ENCODE measurements at regions not wholly inside any gene's neighbourhood (a gene's known extent, or its start where the extent isn't known, plus 50 kb on each side); places are given as distances from the start of the nearest gene placed in this dataset.

DNA sequence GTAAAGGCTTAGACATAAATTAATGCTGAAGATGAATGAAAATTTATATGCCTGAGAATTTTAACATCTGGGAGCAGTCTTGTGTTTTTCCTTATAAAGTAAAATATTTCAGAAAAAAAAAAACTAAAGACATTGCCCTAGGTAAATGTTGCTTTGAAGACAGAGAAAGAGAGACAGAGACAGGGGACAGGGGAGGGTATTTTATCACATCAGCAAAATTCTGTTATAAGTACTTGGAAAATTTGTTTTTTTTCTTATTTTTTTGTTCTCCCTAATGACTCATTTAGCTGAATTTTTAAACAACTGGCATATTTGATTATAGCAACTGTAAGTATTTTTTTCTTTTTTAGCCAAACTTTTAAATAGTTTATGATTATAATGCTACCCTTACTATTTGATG is 1540.6 kb upstream of the GBE1 start:
- Histone ChIP-seq H3K27ac (no peak overlapping the region), H3K36me3 (no peaks in the 10 kb centered on the region), H3K27me3 (no peaks in the 10 kb centered on the region), H3K4me3 (no peak overlapping the region), H3K9me3 (no peaks in the 10 kb centered on the region), H3K4me1 (no peaks in the 10 kb centered on the region)
- TF ChIP-seq, protein P1, sequence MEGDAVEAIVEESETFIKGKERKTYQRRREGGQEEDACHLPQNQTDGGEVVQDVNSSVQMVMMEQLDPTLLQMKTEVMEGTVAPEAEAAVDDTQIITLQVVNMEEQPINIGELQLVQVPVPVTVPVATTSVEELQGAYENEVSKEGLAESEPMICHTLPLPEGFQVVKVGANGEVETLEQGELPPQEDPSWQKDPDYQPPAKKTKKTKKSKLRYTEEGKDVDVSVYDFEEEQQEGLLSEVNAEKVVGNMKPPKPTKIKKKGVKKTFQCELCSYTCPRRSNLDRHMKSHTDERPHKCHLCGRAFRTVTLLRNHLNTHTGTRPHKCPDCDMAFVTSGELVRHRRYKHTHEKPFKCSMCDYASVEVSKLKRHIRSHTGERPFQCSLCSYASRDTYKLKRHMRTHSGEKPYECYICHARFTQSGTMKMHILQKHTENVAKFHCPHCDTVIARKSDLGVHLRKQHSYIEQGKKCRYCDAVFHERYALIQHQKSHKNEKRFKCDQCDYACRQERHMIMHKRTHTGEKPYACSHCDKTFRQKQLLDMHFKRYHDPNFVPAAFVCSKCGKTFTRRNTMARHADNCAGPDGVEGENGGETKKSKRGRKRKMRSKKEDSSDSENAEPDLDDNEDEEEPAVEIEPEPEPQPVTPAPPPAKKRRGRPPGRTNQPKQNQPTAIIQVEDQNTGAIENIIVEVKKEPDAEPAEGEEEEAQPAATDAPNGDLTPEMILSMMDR (IDR thresholded peaks at IDR 0.05), result no peak
- intact Hi-C loops (cut with DNase I; ENCODE audit: low total_unique reads), result no loop called here
- DNase-seq, result no peak

DNA sequence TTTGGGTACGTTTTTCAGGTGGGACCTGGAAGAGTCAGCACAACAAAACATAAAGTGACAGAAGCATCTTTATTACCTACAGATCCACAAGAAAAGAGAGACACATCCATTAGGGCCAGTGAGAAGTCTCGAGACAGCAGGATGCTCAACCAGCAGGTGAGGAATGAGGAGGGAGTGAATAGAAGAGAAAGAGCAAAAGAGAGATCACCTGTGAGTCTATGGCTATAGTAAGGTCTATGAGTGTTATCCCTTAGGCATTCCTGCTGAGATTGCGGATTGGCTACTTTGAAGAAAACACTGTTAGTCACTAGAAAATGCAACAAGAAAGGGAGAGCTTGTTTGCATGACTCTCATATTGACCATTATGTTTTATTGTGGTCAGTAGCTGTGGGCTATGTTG is 1556.2 kb upstream of the GBE1 start:
- no peaks in the 10 kb centered on the region for H3K9me3 ChIP-seq
- no peak for DNase-seq

DNA sequence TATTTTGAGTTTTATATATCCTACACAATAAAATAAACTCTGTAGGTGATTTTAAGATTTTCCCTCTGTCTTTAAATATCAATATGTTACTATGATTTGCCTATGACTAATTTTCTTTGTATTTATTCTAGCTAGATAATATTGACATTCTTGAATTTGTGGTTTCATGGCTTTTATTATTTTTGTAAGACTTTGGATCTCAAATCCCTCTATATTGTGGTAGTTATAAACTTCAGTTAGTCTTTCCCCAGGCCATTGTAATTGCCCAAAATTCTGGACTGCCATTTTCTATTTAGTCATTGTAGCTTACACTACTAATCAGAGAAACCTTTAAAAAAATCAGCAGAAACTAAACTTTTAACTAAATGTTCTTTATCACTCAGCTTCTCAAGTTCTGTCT is 1559.3 kb upstream of the GBE1 start:
- TF ChIP-seq, protein P1 (IDR thresholded peaks at IDR 0.05), result no peak

More for the DNA sequence above, 1556.2 kb upstream of the GBE1 start:
- H3K27me3 ChIP-seq, result no peaks in the 10 kb centered on the region
- no peaks in the 10 kb centered on the region for H3K36me3 ChIP-seq
- H3K4me3 ChIP-seq, result no peak overlapping the region
- no peak overlapping the region for H3K27ac ChIP-seq
- TF ChIP-seq, protein P1 (IDR thresholded peaks at IDR 0.05), result no peak
- H3K4me1 ChIP-seq, result no peaks in the 10 kb centered on the region
- intact Hi-C loops (cut with DNase I; ENCODE audit: low total_unique reads), result no loop called here

GRCh38 chr3:83321457-83321856 is 1560.0 kb upstream of the GBE1 start:
- intact Hi-C loops (cut with DNase I; ENCODE audit: low total_unique reads), result no loop called here

More for the DNA sequence above, 1559.3 kb upstream of the GBE1 start:
- intact Hi-C loops (cut with DNase I; ENCODE audit: low total_unique reads), result no loop called here
- H3K36me3 ChIP-seq, result no peaks in the 10 kb centered on the region
- H3K4me3 ChIP-seq, result no peak overlapping the region
- no peak for DNase-seq
- H3K27me3 ChIP-seq, result no peaks in the 10 kb centered on the region
- H3K27ac ChIP-seq, result no peak overlapping the region
- H3K4me1 ChIP-seq, result no peaks in the 10 kb centered on the region
- no peaks in the 10 kb centered on the region for H3K9me3 ChIP-seq

DNA sequence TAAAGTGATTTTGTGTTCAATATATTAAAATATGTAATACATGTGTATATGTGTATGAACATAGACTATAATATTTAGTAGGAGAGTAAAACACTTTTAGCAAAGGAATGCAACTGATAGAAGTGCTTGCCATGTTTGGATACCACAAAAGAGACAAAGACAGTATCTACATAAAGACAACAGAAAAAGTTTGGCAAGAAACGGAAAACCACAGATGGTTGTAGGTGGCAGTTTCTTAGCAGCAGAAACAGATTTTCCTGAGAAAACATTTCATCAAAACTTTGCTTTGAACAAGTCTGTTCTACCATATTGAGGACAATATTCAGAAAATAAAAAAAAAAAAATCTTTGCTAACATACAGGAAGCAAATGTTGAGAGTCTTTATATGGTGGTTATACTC is 1560.4 kb upstream of the GBE1 start:
- no peaks in the 10 kb centered on the region for H3K27me3 ChIP-seq
- H3K27ac ChIP-seq, result no peak overlapping the region
- no peaks in the 10 kb centered on the region for H3K9me3 ChIP-seq
- intact Hi-C loops (cut with DNase I; ENCODE audit: low total_unique reads), result no loop called here
- no peaks in the 10 kb centered on the region for H3K36me3 ChIP-seq
- no peak for DNase-seq
- TF ChIP-seq, protein P1 (IDR thresholded peaks at IDR 0.05), result no peak
- no peaks in the 10 kb centered on the region for H3K4me1 ChIP-seq
- H3K4me3 ChIP-seq, result no peak overlapping the region

More at GRCh38 chr3:83321457-83321856, 1560.0 kb upstream of the GBE1 start:
- Histone ChIP-seq H3K36me3 (no peaks in the 10 kb centered on the region), H3K4me1 (no peaks in the 10 kb centered on the region), H3K9me3 (no peaks in the 10 kb centered on the region), H3K4me3 (no peak overlapping the region), H3K27me3 (no peaks in the 10 kb centered on the region), H3K27ac (no peak overlapping the region)
- TF ChIP-seq, protein P1 (IDR thresholded peaks at IDR 0.05), result no peak
- no peak for DNase-seq

GRCh38 chr3:83354205-83354604 is 1592.8 kb upstream of the GBE1 start:
- H3K4me3 ChIP-seq, result no peak overlapping the region
- intact Hi-C loops (cut with DNase I; ENCODE audit: low total_unique reads), result no loop called here
- no peaks in the 10 kb centered on the region for H3K4me1 ChIP-seq
- no peak overlapping the region for H3K27ac ChIP-seq
- H3K27me3 ChIP-seq, result no peaks in the 10 kb centered on the region
- H3K36me3 ChIP-seq, result no peaks in the 10 kb centered on the region
- TF ChIP-seq, protein P1 (IDR thresholded peaks at IDR 0.05), result no peak
- no peak for DNase-seq
- H3K9me3 ChIP-seq, result no peaks in the 10 kb centered on the region
